ENCODE measurements at regions not wholly inside any gene's neighbourhood (a gene's known extent, or its start where the extent isn't known, plus 50 kb on each side); places are given as distances from the start of the nearest gene placed in this dataset.
"Not testable (repeated sequence)": the region's sequence is repeated elsewhere in the genome, so short reads cannot be mapped to it uniquely, and the experiment has no call there.

DNA sequence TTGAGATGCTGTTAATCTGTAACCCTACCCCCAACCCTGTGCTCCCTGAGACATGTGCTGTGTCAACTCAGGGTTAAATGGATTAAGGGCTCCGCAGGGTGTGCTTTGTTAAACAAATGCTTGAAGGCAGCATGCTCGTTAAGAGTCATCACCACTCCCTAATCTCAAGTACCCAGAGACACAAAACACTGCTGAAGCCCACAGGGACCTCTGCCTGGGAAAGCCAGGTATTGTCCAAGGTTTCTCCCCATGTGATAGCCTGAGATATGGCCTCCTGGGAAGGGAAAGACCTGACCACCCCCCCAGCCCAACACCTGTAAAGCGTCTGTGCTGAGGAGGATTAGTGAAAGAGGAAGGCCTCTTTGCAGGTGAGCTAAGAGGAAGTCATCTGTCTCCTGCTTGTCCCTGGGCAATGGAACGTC, 76.0 kb upstream of the CCZ1B start:
- TF ChIP-seq, protein P1, sequence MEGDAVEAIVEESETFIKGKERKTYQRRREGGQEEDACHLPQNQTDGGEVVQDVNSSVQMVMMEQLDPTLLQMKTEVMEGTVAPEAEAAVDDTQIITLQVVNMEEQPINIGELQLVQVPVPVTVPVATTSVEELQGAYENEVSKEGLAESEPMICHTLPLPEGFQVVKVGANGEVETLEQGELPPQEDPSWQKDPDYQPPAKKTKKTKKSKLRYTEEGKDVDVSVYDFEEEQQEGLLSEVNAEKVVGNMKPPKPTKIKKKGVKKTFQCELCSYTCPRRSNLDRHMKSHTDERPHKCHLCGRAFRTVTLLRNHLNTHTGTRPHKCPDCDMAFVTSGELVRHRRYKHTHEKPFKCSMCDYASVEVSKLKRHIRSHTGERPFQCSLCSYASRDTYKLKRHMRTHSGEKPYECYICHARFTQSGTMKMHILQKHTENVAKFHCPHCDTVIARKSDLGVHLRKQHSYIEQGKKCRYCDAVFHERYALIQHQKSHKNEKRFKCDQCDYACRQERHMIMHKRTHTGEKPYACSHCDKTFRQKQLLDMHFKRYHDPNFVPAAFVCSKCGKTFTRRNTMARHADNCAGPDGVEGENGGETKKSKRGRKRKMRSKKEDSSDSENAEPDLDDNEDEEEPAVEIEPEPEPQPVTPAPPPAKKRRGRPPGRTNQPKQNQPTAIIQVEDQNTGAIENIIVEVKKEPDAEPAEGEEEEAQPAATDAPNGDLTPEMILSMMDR (IDR thresholded peaks at IDR 0.05) = not testable (repeated sequence)
- not testable (repeated sequence) for TF ChIP-seq POLR2A (IDR thresholded peaks at IDR 0.05)
